Neuronal stem cell (in vitro differentiated cells): ENCODE measurements at regions not wholly inside any gene's neighbourhood (a gene's known extent, or its start where the extent isn't known, plus 50 kb on each side); places are given as distances from the start of the nearest gene placed in this dataset.
A peak's percentile ranks its signal among the peaks of the same experiment; 100 is the strongest.

ENCODE experiments used
- DNase-seq: peaks from one replicate; pipeline ENCODE4 v3.0.0-alpha.2; 2013; ENCODE audit warnings: low spot score
- H2AFZ ChIP-seq: one replicate; pipeline ENCODE4 v1.6.1; 2013; ENCODE audit warnings: mild to moderate bottlenecking, low read length, inconsistent platforms
- H2AK5ac ChIP-seq: 2 replicates; pipeline ENCODE4 v1.6.1; 2013; ENCODE audit warnings: low read depth, mild to moderate bottlenecking, inconsistent platforms, low read length, moderate library complexity, mixed read lengths
- H2BK120ac ChIP-seq: 2 replicates; pipeline ENCODE4 v1.6.1; 2013; ENCODE audit warnings: low read depth, mild to moderate bottlenecking, inconsistent platforms, low read length, moderate library complexity, mixed read lengths
- H2BK12ac ChIP-seq: one replicate; pipeline ENCODE4 v1.6.1; 2013; ENCODE audit warnings: low read length, inconsistent platforms
- H2BK15ac ChIP-seq: 2 replicates; pipeline ENCODE4 v1.6.1; 2013; ENCODE audit warnings: mild to moderate bottlenecking, low read length, inconsistent platforms, mixed read lengths
- H2BK5ac ChIP-seq: one replicate; pipeline ENCODE4 v1.6.1; 2013; ENCODE audit warnings: inconsistent platforms, mild to moderate bottlenecking, low read length, moderate library complexity
- H3K14ac ChIP-seq: one replicate; pipeline ENCODE4 v1.6.1; 2013; ENCODE audit warnings: low read length, inconsistent platforms
- H3K18ac ChIP-seq: 2 replicates; pipeline ENCODE4 v1.6.1; 2013; ENCODE audit warnings: low read length, inconsistent platforms
- H3K23ac ChIP-seq: 2 replicates; pipeline ENCODE4 v1.6.1; 2013; ENCODE audit warnings: low read depth, mild to moderate bottlenecking, mixed read lengths, low read length, inconsistent platforms; ENCODE audit not compliant: poor library complexity
- H3K27ac ChIP-seq: replicated peaks from 3 replicates; pipeline ENCODE4 v1.5.1; 2013; ENCODE audit warnings: low read length, inconsistent platforms
- H3K27me3 ChIP-seq, 3 experiments: 2 replicates each; pipeline ENCODE4 v1.6.1; 2013; ENCODE audit warnings: low read length in 3 of 3, mild to moderate bottlenecking in 2 of 3, inconsistent platforms in 1 of 3, low read depth in 1 of 3, mixed read lengths in 1 of 3, moderate library complexity in 1 of 3; ENCODE audit not compliant: control insufficient read depth in 3 of 3, insufficient read depth in 3 of 3
- H3K36me3 ChIP-seq, 2 donors: replicated peaks in 1 of 2; 2 replicates each; pipeline ENCODE4 v1.6.1; 2013; ENCODE audit warnings: low read length in 2 of 2; ENCODE audit not compliant: control insufficient read depth in 2 of 2, insufficient read depth in 2 of 2
- H3K4ac ChIP-seq: 2 replicates; pipeline ENCODE4 v1.6.1; 2013; ENCODE audit warnings: inconsistent platforms, mild to moderate bottlenecking, low read length, moderate library complexity
- H3K4me1 ChIP-seq, 2 donors: 1 replicate in 1 of 2; 2 replicates in 1 of 2; pipeline ENCODE4 v1.6.1; 2013; ENCODE audit warnings: low read length in 2 of 2, low read depth in 1 of 2; ENCODE audit not compliant: control insufficient read depth in 2 of 2, insufficient read depth in 1 of 2
- H3K4me2 ChIP-seq: one replicate; pipeline ENCODE4 v1.6.1; 2013; ENCODE audit warnings: mild to moderate bottlenecking, low read length, inconsistent platforms; ENCODE audit not compliant: insufficient read depth, poor library complexity, severe bottlenecking
- H3K4me3 ChIP-seq, 2 donors: 2 replicates each; pipeline ENCODE4 v1.5.1; 2013; ENCODE audit warnings: low read length in 2 of 2, mild to moderate bottlenecking in 2 of 2, inconsistent platforms in 1 of 2, moderate library complexity in 1 of 2
- H3K79me1 ChIP-seq: one replicate; pipeline ENCODE4 v1.6.1; 2013; ENCODE audit warnings: low read depth, mild to moderate bottlenecking, inconsistent platforms, low read length, moderate library complexity
- H3K9ac ChIP-seq: one replicate; pipeline ENCODE4 v1.6.1; 2013; ENCODE audit warnings: mild to moderate bottlenecking, low read depth, low read length, inconsistent platforms; ENCODE audit not compliant: poor library complexity
- H3K9me3 ChIP-seq, 2 donors: replicated peaks in 1 of 2; 2 replicates each; pipeline versions ENCODE3 to v1.6.1; 2013; ENCODE audit warnings: low read length in 2 of 2, mild to moderate bottlenecking in 2 of 2, inconsistent platforms in 1 of 2, low read depth in 1 of 2, mixed read lengths in 1 of 2, moderate library complexity in 1 of 2; ENCODE audit not compliant: control insufficient read depth in 2 of 2, insufficient read depth in 1 of 2
- H4K8ac ChIP-seq: one replicate; pipeline ENCODE4 v1.6.1; 2013; ENCODE audit warnings: low read depth, mild to moderate bottlenecking, inconsistent platforms, low read length, moderate library complexity
- H4K91ac ChIP-seq: one replicate; pipeline ENCODE4 v1.6.1; 2013; ENCODE audit warnings: low read length, low read depth, mild to moderate bottlenecking, inconsistent platforms; ENCODE audit not compliant: poor library complexity
- WGBS, 2 donors: extraction: QIAGEN DNeasy Blood & Tissue Kit; methylation state at CpG; one replicate each; pipeline ENCODE4 v1.1.7; 2013; ENCODE audit warnings: missing lambda C conversion rate in 2 of 2, mixed read lengths in 1 of 2; ENCODE audit not compliant: insufficient read length in 2 of 2, insufficient replicate concordance in 1 of 2; ENCODE audit errors: extremely low coverage in 2 of 2; 5-methylcytosine and 5-hydroxymethylcytosine counted together

DNA sequence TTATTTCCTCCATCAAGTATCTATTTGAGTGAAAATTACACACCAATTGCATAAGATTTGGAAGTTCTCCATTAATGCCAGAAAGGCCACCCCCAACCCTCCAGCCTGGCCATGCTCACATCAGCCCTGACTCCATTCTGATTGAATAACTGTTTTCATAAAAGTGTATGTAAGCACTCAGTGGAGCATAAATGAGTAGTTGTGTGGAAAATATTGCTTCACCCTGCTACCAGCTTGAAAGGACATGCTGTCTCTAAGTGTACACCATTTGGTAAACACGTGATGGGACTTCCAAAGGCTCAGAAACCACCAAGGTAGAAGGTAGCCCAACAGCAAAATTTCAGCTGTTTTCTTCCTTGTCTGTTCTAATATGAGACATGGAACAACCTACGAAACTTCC, 393.8 kb downstream of the ZNF385D start:
- WGBS, 2 donors = no CpG with 5 or more reads among the region's 2 CpGs
- H3K27me3 ChIP-seq = no peaks in the 10 kb centered on the region

DNA sequence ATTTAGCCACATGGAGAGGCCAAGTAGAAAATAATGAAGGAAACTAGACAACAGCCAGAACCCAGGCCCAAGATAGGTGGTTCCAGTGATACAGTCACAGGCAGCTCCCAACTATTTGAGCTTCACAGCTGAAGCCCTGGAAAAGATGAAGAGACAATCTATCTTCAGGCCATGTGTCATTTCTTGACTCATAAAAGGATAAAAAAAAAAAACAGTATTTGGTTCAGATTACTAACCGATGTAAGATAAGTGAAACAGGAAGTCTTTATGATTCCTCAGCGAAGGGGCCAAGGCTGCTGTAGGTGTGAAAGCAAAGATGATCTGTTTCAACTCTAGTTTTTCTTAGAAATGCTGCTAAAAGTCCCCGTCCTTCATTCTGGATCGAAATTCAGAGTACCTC, 394.6 kb downstream of the ZNF385D start:
- Histone ChIP-seq H3K27ac (no peak overlapping the region), H3K18ac (no peak overlapping the region), H2BK120ac (no peak overlapping the region), H3K14ac (no peak overlapping the region), H3K23ac (no peak overlapping the region), H2BK12ac (no peak overlapping the region), H4K91ac (no peak overlapping the region), H2BK5ac (no peak overlapping the region), H3K4me1 (no peaks in the 10 kb centered on the region), H2BK15ac (no peak overlapping the region), H3K4ac (no peak overlapping the region), H3K36me3 (no peaks in the 10 kb centered on the region), H3K9me3 (no peaks in the 10 kb centered on the region), H3K79me1 (no peaks in the 10 kb centered on the region), H4K8ac (no peak overlapping the region), H3K27me3 (no peaks in the 10 kb centered on the region), H3K4me3 (no peak overlapping the region), H3K4me2 (no peak overlapping the region), H2AFZ (no peak overlapping the region), H3K9ac (no peak overlapping the region), H2AK5ac (no peak overlapping the region)
- no peak for DNase-seq
- no CpG with 5 or more reads among the region's 4 CpGs for WGBS, 2 donors

More for the DNA sequence above, 393.8 kb downstream of the ZNF385D start:
- H3K9me3 ChIP-seq = no peaks in the 10 kb centered on the region
- H2BK15ac ChIP-seq = no peak overlapping the region
- no peak overlapping the region for H3K27ac ChIP-seq
- no peak overlapping the region for H3K23ac ChIP-seq
- no peaks in the 10 kb centered on the region for H3K79me1 ChIP-seq
- H3K9ac ChIP-seq = no peak overlapping the region
- H2BK12ac ChIP-seq = no peak overlapping the region
- no peak overlapping the region for H2AFZ ChIP-seq
- no peak overlapping the region for H2AK5ac ChIP-seq
- H2BK120ac ChIP-seq = no peak overlapping the region
- no peak overlapping the region for H3K14ac ChIP-seq
- no peak overlapping the region for H2BK5ac ChIP-seq
- H3K4me1 ChIP-seq = no peaks in the 10 kb centered on the region
- H3K18ac ChIP-seq = no peak overlapping the region
- H3K4ac ChIP-seq = no peak overlapping the region
- H3K4me2 ChIP-seq = no peak overlapping the region
- DNase-seq = no peak
- no peak overlapping the region for H3K4me3 ChIP-seq
- H3K36me3 ChIP-seq = no peaks in the 10 kb centered on the region
- no peak overlapping the region for H4K8ac ChIP-seq
- H4K91ac ChIP-seq = no peak overlapping the region

DNA sequence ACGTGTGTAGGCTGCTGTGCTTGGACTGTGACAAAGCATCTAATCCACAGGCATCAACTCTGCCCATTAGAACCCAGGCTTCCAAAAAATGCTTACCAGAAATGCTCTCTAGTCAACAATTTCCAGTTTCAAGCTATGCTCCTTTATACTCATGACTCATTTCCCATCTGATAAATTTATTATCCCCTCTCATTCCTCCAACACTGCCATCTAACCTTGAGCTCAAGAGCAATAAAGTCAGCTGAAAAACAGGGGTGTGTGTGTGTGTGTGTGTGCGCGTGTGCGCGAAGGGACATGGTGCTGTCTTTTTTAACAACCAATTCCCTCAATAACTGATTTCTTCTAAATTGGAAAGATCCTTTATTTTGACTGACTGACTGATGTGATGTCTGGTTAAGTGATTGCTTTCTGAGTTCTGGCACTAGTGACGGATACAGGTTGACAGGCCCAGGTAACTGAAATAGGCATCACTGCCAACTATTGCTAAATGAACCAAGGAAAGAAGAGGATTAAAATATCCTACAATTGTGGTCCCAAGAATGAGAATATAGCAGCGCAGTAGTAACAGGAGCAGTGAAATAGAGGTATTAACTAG, 405.5 kb downstream of the ZNF385D start:
- H3K23ac ChIP-seq = no peak overlapping the region

DNA sequence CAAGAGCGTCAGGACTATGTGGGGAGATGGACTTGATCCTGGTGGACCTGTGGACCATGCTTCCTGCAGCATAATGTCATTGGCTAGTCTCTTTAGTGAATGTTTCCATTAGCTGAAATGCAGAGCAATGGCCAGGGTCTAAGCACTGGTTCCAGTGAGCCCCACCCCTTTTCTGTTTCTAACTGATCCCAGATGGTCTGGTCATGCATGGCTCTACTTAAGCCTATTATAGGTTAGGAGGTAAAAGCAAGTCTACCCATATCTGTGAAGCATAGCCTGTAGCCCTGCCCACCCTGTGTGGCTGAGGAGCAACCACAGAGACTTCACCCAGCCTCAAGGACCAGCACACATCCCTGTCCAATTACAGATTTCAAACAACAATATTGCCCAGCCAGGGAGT, 419.2 kb downstream of the ZNF385D start:
- DNase-seq = no peak
- Histone ChIP-seq H3K79me1 (no peaks in the 10 kb centered on the region), H2BK12ac (no peak overlapping the region), H3K4ac (no peak overlapping the region), H3K27me3 (no peaks in the 10 kb centered on the region), H3K9me3 (no peaks in the 10 kb centered on the region), H3K4me1 (no peaks in the 10 kb centered on the region), H3K23ac (no peak overlapping the region), H4K8ac (no peak overlapping the region), H3K27ac (no peak overlapping the region), H4K91ac (no peak overlapping the region), H2BK15ac (peak overlapping the region; percentile 14), H2AFZ (no peak overlapping the region), H2AK5ac (no peak overlapping the region), H3K36me3 (no peaks in the 10 kb centered on the region), H3K14ac (no peak overlapping the region), H2BK5ac (no peak overlapping the region), H3K4me3 (no peak overlapping the region), H2BK120ac (no peak overlapping the region), H3K4me2 (no peak overlapping the region), H3K9ac (no peak overlapping the region), H3K18ac (no peak overlapping the region)
- no CpG with 5 or more reads among the region's 1 CpG for WGBS, 2 donors

More for the DNA sequence above, 405.5 kb downstream of the ZNF385D start:
- H3K27me3 ChIP-seq = no peaks in the 10 kb centered on the region
- H4K8ac ChIP-seq = no peak overlapping the region
- H2AFZ ChIP-seq = no peak overlapping the region
- H3K27ac ChIP-seq = no peak overlapping the region
- no peak overlapping the region for H2BK12ac ChIP-seq
- H3K4me1 ChIP-seq = no peaks in the 10 kb centered on the region
- WGBS, 2 donors = no CpG with 5 or more reads among the region's 7 CpGs
- no peak overlapping the region for H2AK5ac ChIP-seq
- H3K9me3 ChIP-seq = no peaks in the 10 kb centered on the region
- no peak overlapping the region for H4K91ac ChIP-seq
- no peak for DNase-seq
- no peaks in the 10 kb centered on the region for H3K79me1 ChIP-seq
- no peak overlapping the region for H3K18ac ChIP-seq
- H3K4me2 ChIP-seq = no peak overlapping the region
- H3K9ac ChIP-seq = no peak overlapping the region
- H3K36me3 ChIP-seq = no peaks in the 10 kb centered on the region
- H2BK5ac ChIP-seq = no peak overlapping the region
- H3K4me3 ChIP-seq = no peak overlapping the region
- H2BK15ac ChIP-seq = no peak overlapping the region
- no peak overlapping the region for H2BK120ac ChIP-seq
- H3K4ac ChIP-seq = no peak overlapping the region
- no peak overlapping the region for H3K14ac ChIP-seq
